MG63 (cell line): ENCODE measurements at regions not wholly inside any gene's neighbourhood (a gene's known extent, or its start where the extent isn't known, plus 50 kb on each side); places are given as distances from the start of the nearest gene placed in this dataset.

Source experiments
- DNase-seq: peaks from one replicate; pipeline ENCODE4 v3.0.0-alpha.2; 2020
- H3K27me3 ChIP-seq: fragments of 250-450 bp; sonication (Bioruptor Pico); 2 replicates; pipeline ENCODE4 v1.5.1; 2020; ENCODE audit warnings: mild to moderate bottlenecking, moderate library complexity
- H3K36me3 ChIP-seq: fragments of 250-450 bp; sonication (Bioruptor Pico); 2 replicates; pipeline ENCODE4 v1.5.1; 2020; ENCODE audit warnings: mild to moderate bottlenecking, moderate library complexity
- H3K4me3 ChIP-seq: fragments of 250-450 bp; sonication (Bioruptor Pico); 2 replicates; pipeline ENCODE4 v1.5.1; 2020; ENCODE audit warnings: mild to moderate bottlenecking, moderate library complexity
- H3K9me3 ChIP-seq: fragments of 250-450 bp; sonication (Bioruptor Pico); 2 replicates; pipeline ENCODE4 v1.5.1; 2020; ENCODE audit warnings: mild to moderate bottlenecking, moderate library complexity

GRCh38 chr17:69820876-69821473 lies 254.1 kb upstream of the KCNJ16 start:
- H3K4me3 ChIP-seq = no peak overlapping the region
- H3K36me3 ChIP-seq = no peaks in the 10 kb centered on the region
- H3K27me3 ChIP-seq = no peaks in the 10 kb centered on the region
- DNase-seq = no peak
- peaks cover 6% of the 10 kb centered on the region for H3K9me3 ChIP-seq

GRCh38 chr17:69822314-69822875 lies 252.6 kb upstream of the KCNJ16 start:
- Histone ChIP-seq H3K36me3 (no peaks in the 10 kb centered on the region), H3K4me3 (no peak overlapping the region), H3K9me3 (peaks cover 6% of the 10 kb centered on the region), H3K27me3 (no peaks in the 10 kb centered on the region)
- DNase-seq = no peak

- no peaks in the 10 kb centered on the region for H3K27me3 ChIP-seq
- DNase-seq = no peak
- no peaks in the 10 kb centered on the region for H3K36me3 ChIP-seq
- no peak overlapping the region for H3K4me3 ChIP-seq
- H3K9me3 ChIP-seq = no peaks in the 10 kb centered on the region; the same call in 1 of the 2 replicates
These were observed 246.9 kb upstream of the KCNJ16 start for GRCh38 chr17:69828087-69828486.

GRCh38 chr17:69834494-69834893 lies 240.5 kb upstream of the KCNJ16 start:
- H3K9me3 ChIP-seq = peaks cover 4% of the 10 kb centered on the region
- DNase-seq = no peak

GRCh38 chr17:69851736-69852135 lies 223.3 kb upstream of the KCNJ16 start:
- H3K4me3 ChIP-seq = no peak overlapping the region
- no peak for DNase-seq
- H3K27me3 ChIP-seq = no peaks in the 10 kb centered on the region
- no peaks in the 10 kb centered on the region for H3K36me3 ChIP-seq
- peaks cover 8% of the 10 kb centered on the region for H3K9me3 ChIP-seq

More at GRCh38 chr17:69834494-69834893, 240.5 kb upstream of the KCNJ16 start:
- H3K36me3 ChIP-seq = no peaks in the 10 kb centered on the region
- H3K4me3 ChIP-seq = no peak overlapping the region
- no peaks in the 10 kb centered on the region for H3K27me3 ChIP-seq

GRCh38 chr17:69853541-69854224 lies 221.3 kb upstream of the KCNJ16 start:
- peak; percentile 13 for DNase-seq
- H3K4me3 ChIP-seq = no peak overlapping the region
- H3K36me3 ChIP-seq = peaks cover 1% of the 10 kb centered on the region; the same call in 1 of the 2 replicates
- no peaks in the 10 kb centered on the region for H3K27me3 ChIP-seq
- H3K9me3 ChIP-seq = peaks cover 17% of the 10 kb centered on the region

- no peak overlapping the region for H3K4me3 ChIP-seq
- H3K9me3 ChIP-seq = peaks cover 24% of the 10 kb centered on the region
- H3K36me3 ChIP-seq = peaks cover 5% of the 10 kb centered on the region; the same call in 1 of the 2 replicates
- no peaks in the 10 kb centered on the region for H3K27me3 ChIP-seq
- DNase-seq = no peak
These were observed 220.7 kb upstream of the KCNJ16 start for GRCh38 chr17:69854225-69854780.

GRCh38 chr17:69856946-69857345 lies 218.1 kb upstream of the KCNJ16 start:
- Histone ChIP-seq H3K9me3 (peaks cover 40% of the 10 kb centered on the region), H3K36me3 (peaks cover 10% of the 10 kb centered on the region)

GRCh38 chr17:69857412-69857835 lies 217.6 kb upstream of the KCNJ16 start:
- no peak overlapping the region for H3K4me3 ChIP-seq
- DNase-seq = peak; percentile 80
- peaks cover 10% of the 10 kb centered on the region for H3K36me3 ChIP-seq
- no peaks in the 10 kb centered on the region for H3K27me3 ChIP-seq
- peaks cover 40% of the 10 kb centered on the region for H3K9me3 ChIP-seq

More at GRCh38 chr17:69856946-69857345, 218.1 kb upstream of the KCNJ16 start:
- no peak overlapping the region for H3K4me3 ChIP-seq
- H3K27me3 ChIP-seq = no peaks in the 10 kb centered on the region
- DNase-seq = no peak

- Histone ChIP-seq H3K36me3 (peaks cover 10% of the 10 kb centered on the region), H3K9me3 (peaks cover 39% of the 10 kb centered on the region), H3K27me3 (no peaks in the 10 kb centered on the region), H3K4me3 (no peak overlapping the region)
- DNase-seq = no peak
These were observed 216.6 kb upstream of the KCNJ16 start for GRCh38 chr17:69858460-69858859.

GRCh38 chr17:69860142-69860680 lies 214.8 kb upstream of the KCNJ16 start:
- Histone ChIP-seq H3K36me3 (peaks cover 10% of the 10 kb centered on the region), H3K4me3 (no peak overlapping the region), H3K9me3 (peaks cover 40% of the 10 kb centered on the region), H3K27me3 (no peaks in the 10 kb centered on the region)
- DNase-seq = no peak

GRCh38 chr17:69864462-69864861 lies 210.6 kb upstream of the KCNJ16 start:
- no peak for DNase-seq

GRCh38 chr17:69869667-69870066 lies 205.4 kb upstream of the KCNJ16 start:
- Histone ChIP-seq H3K4me3 (no peak overlapping the region), H3K36me3 (no peaks in the 10 kb centered on the region)

More at GRCh38 chr17:69864462-69864861, 210.6 kb upstream of the KCNJ16 start:
- Histone ChIP-seq H3K9me3 (peaks cover 24% of the 10 kb centered on the region), H3K4me3 (no peak overlapping the region), H3K36me3 (peaks cover 6% of the 10 kb centered on the region), H3K27me3 (no peaks in the 10 kb centered on the region)

GRCh38 chr17:69870091-69870530 lies 204.9 kb upstream of the KCNJ16 start:
- Histone ChIP-seq H3K9me3 (peaks cover 3% of the 10 kb centered on the region; the same call in 1 of the 2 replicates), H3K27me3 (no peaks in the 10 kb centered on the region), H3K36me3 (no peaks in the 10 kb centered on the region), H3K4me3 (no peak overlapping the region)
- DNase-seq = peak; percentile 91

More at GRCh38 chr17:69869667-69870066, 205.4 kb upstream of the KCNJ16 start:
- Histone ChIP-seq H3K27me3 (no peaks in the 10 kb centered on the region), H3K9me3 (peaks cover 3% of the 10 kb centered on the region; the same call in 1 of the 2 replicates)
- no peak for DNase-seq

- H3K4me3 ChIP-seq = no peak overlapping the region
- H3K36me3 ChIP-seq = no peaks in the 10 kb centered on the region
- peaks cover 3% of the 10 kb centered on the region; the same call in 1 of the 2 replicates for H3K9me3 ChIP-seq
- H3K27me3 ChIP-seq = no peaks in the 10 kb centered on the region
- peak; percentile 69 for DNase-seq
These were observed 204.2 kb upstream of the KCNJ16 start for GRCh38 chr17:69870751-69871199.

- Histone ChIP-seq H3K4me3 (no peak overlapping the region), H3K36me3 (no peaks in the 10 kb centered on the region), H3K9me3 (peaks cover 3% of the 10 kb centered on the region; the same call in 1 of the 2 replicates), H3K27me3 (no peaks in the 10 kb centered on the region)
- no peak for DNase-seq
These were observed 203.7 kb upstream of the KCNJ16 start for GRCh38 chr17:69871318-69871717.
